ENCODE measurements at regions not wholly inside any gene's neighbourhood (a gene's known extent, or its start where the extent isn't known, plus 50 kb on each side); places are given as distances from the start of the nearest gene placed in this dataset.

DNA sequence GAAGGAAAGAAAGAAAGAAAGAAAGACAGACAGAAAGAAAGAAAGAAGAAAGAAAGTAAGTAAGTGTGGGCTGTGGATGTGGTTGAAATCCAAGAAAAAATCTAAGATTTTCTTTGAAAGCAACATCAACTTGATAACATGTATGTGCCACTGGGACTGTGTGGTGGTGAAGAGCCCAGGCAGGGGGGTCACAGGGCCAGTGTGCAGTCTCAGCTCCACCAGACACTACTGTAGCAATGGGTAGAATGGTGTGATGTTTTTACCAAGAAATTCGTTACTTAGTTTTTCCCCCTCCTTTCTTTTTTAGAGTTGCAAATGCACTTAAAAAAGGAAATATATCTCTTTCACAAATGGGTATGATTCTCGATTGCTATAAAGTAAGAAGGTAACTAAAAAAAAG, 71.9 kb upstream of the CNEP1R1 start:
- no peaks in the 10 kb centered on the region for H3F3A ChIP-seq (ENCODE audit: control insufficient read depth, insufficient read depth)
- no peak overlapping the region for H3K27ac ChIP-seq (ENCODE audit: low read depth, low read length)
- H4K20me1 ChIP-seq (ENCODE audit: control insufficient read depth, insufficient read depth, low read depth, low read length) = no peaks in the 10 kb centered on the region
- H3K4me2 ChIP-seq (ENCODE audit: low read length) = no peak overlapping the region
- no peaks in the 10 kb centered on the region for H3K4me1 ChIP-seq (ENCODE audit: control insufficient read depth, low read length)
- no peaks in the 10 kb centered on the region for H3K9me2 ChIP-seq (replicated peaks; ENCODE audit: control insufficient read depth, low read length)
- H3K79me2 ChIP-seq (ENCODE audit: control insufficient read depth, low read length) = no peaks in the 10 kb centered on the region
- H3K36me3 ChIP-seq (ENCODE audit: control insufficient read depth, low read length) = no peaks in the 10 kb centered on the region
- H3K4me3 ChIP-seq (ENCODE audit: low read length) = no peak overlapping the region
- TF ChIP-seq, protein P1, sequence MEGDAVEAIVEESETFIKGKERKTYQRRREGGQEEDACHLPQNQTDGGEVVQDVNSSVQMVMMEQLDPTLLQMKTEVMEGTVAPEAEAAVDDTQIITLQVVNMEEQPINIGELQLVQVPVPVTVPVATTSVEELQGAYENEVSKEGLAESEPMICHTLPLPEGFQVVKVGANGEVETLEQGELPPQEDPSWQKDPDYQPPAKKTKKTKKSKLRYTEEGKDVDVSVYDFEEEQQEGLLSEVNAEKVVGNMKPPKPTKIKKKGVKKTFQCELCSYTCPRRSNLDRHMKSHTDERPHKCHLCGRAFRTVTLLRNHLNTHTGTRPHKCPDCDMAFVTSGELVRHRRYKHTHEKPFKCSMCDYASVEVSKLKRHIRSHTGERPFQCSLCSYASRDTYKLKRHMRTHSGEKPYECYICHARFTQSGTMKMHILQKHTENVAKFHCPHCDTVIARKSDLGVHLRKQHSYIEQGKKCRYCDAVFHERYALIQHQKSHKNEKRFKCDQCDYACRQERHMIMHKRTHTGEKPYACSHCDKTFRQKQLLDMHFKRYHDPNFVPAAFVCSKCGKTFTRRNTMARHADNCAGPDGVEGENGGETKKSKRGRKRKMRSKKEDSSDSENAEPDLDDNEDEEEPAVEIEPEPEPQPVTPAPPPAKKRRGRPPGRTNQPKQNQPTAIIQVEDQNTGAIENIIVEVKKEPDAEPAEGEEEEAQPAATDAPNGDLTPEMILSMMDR (IDR thresholded peaks at IDR 0.05; ENCODE audit: low read depth, low read length, poor library complexity, severe bottlenecking) = no peak
- TF ChIP-seq EZH2phosphoT487 (IDR thresholded peaks at IDR 0.05; ENCODE audit: borderline replicate concordance, low read length) = no peak
- no peaks in the 10 kb centered on the region for H3K27me3 ChIP-seq (ENCODE audit: control insufficient read depth, low read length)
- H3K9me3 ChIP-seq (ENCODE audit: control insufficient read depth, insufficient read depth, low read length) = no peaks in the 10 kb centered on the region

DNA sequence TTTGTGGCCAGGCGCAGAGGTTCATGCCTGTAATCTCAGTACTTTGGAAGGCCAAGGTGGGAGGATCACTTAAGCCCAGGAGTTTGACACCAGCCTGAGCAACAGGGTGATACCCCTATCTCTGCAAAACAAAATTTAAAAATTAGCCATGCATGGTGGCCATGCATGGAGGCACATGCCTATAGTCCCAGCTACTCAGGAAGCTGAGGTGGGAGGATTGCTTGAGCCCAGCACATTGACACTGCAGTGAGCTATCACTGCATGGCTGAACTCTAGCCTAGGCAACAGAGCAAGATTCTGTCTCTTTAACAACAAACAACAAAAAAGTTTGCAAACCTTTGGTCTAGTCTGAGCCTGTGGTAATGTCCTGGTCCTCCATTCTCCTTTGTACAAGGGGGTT, 69.2 kb upstream of the CNEP1R1 start:
- Histone ChIP-seq H3K27ac (ENCODE audit: low read depth, low read length) (no peak overlapping the region), H4K20me1 (ENCODE audit: control insufficient read depth, insufficient read depth, low read depth, low read length) (no peaks in the 10 kb centered on the region), H3K4me2 (ENCODE audit: low read length) (no peak overlapping the region), H3K9me2 (replicated peaks; ENCODE audit: control insufficient read depth, low read length) (no peaks in the 10 kb centered on the region), H3F3A (ENCODE audit: control insufficient read depth, insufficient read depth) (no peaks in the 10 kb centered on the region), H3K4me3 (ENCODE audit: low read length) (no peak overlapping the region), H3K27me3 (ENCODE audit: control insufficient read depth, low read length) (no peaks in the 10 kb centered on the region; the same call in 1 of the 2 replicates), H3K4me1 (ENCODE audit: control insufficient read depth, low read length) (no peaks in the 10 kb centered on the region), H3K36me3 (ENCODE audit: control insufficient read depth, low read length) (no peaks in the 10 kb centered on the region), H3K79me2 (ENCODE audit: control insufficient read depth, low read length) (no peaks in the 10 kb centered on the region), H3K9me3 (ENCODE audit: control insufficient read depth, insufficient read depth, low read length) (no peaks in the 10 kb centered on the region)
- TF ChIP-seq EZH2phosphoT487 (IDR thresholded peaks at IDR 0.05; ENCODE audit: borderline replicate concordance, low read length) = no peak
- TF ChIP-seq, protein P1 (IDR thresholded peaks at IDR 0.05; ENCODE audit: low read depth, low read length, poor library complexity, severe bottlenecking) = no peak

DNA sequence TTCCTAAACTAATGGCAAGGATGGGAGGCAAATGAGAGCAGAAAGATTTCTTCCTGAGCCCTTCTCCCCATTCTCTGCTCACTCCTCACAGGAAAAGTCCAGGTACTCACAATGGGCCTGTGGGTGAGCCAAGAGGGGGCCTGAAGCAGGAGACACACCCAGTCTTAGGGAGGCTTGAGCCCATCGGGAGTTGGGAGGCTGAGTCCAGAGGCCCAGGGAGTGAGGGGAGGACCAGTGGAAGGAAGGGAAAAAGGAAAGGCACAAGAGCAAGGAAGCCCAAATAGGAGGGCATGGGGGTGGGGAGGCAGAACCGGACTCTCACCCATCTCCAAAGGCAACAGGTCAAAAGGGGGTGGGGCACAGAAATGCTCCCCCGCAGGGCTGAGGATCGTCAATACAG, 68.1 kb upstream of the CNEP1R1 start:
- Histone ChIP-seq H3F3A (ENCODE audit: control insufficient read depth, insufficient read depth) (no peaks in the 10 kb centered on the region), H3K9me3 (ENCODE audit: control insufficient read depth, insufficient read depth, low read length) (no peaks in the 10 kb centered on the region), H4K20me1 (ENCODE audit: control insufficient read depth, insufficient read depth, low read depth, low read length) (no peaks in the 10 kb centered on the region), H3K79me2 (ENCODE audit: control insufficient read depth, low read length) (no peaks in the 10 kb centered on the region), H3K27me3 (ENCODE audit: control insufficient read depth, low read length) (no peaks in the 10 kb centered on the region; the same call in 1 of the 2 replicates), H3K36me3 (ENCODE audit: control insufficient read depth, low read length) (no peaks in the 10 kb centered on the region), H3K4me3 (ENCODE audit: low read length) (no peak overlapping the region), H3K27ac (ENCODE audit: low read depth, low read length) (no peak overlapping the region), H3K9me2 (replicated peaks; ENCODE audit: control insufficient read depth, low read length) (no peaks in the 10 kb centered on the region), H3K4me1 (ENCODE audit: control insufficient read depth, low read length) (no peaks in the 10 kb centered on the region), H3K4me2 (ENCODE audit: low read length) (no peak overlapping the region)
- TF ChIP-seq, protein P1 (IDR thresholded peaks at IDR 0.05; ENCODE audit: low read depth, low read length, poor library complexity, severe bottlenecking) = no peak
- no peak for TF ChIP-seq EZH2phosphoT487 (IDR thresholded peaks at IDR 0.05; ENCODE audit: borderline replicate concordance, low read length)

DNA sequence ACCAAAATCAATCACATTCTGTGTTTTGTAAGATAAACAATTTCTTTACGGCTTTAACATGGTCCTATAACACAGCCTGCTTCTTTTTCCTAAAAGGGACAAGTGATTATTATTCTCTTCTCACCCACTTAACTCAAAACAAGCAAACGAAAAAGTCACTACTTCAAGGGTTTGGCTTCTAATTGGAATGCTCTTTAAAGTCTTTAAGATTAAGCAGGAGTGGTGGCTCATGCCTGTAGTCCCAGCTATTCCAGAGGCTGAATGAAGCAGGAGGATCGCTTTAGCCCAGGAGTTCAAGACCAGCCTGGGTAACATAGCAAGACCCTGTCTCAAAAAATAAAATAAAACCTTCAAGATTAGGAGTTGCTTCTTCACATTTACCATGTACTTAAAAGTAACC, 66.6 kb upstream of the CNEP1R1 start:
- H3K4me1 ChIP-seq (ENCODE audit: control insufficient read depth, low read length) = no peaks in the 10 kb centered on the region
- no peaks in the 10 kb centered on the region; the same call in 1 of the 2 replicates for H3K27me3 ChIP-seq (ENCODE audit: control insufficient read depth, low read length)
- no peaks in the 10 kb centered on the region for H3K9me2 ChIP-seq (replicated peaks; ENCODE audit: control insufficient read depth, low read length)
- no peaks in the 10 kb centered on the region for H3K36me3 ChIP-seq (ENCODE audit: control insufficient read depth, low read length)
- H3K4me2 ChIP-seq (ENCODE audit: low read length) = no peak overlapping the region
- no peaks in the 10 kb centered on the region for H3K79me2 ChIP-seq (ENCODE audit: control insufficient read depth, low read length)
- no peak for TF ChIP-seq EZH2phosphoT487 (IDR thresholded peaks at IDR 0.05; ENCODE audit: borderline replicate concordance, low read length)
- TF ChIP-seq, protein P1 (IDR thresholded peaks at IDR 0.05; ENCODE audit: low read depth, low read length, poor library complexity, severe bottlenecking) = no peak
- no peaks in the 10 kb centered on the region for H3F3A ChIP-seq (ENCODE audit: control insufficient read depth, insufficient read depth)
- H4K20me1 ChIP-seq (ENCODE audit: control insufficient read depth, insufficient read depth, low read depth, low read length) = no peaks in the 10 kb centered on the region
- H3K9me3 ChIP-seq (ENCODE audit: control insufficient read depth, insufficient read depth, low read length) = no peaks in the 10 kb centered on the region
- H3K4me3 ChIP-seq (ENCODE audit: low read length) = no peak overlapping the region
- H3K27ac ChIP-seq (ENCODE audit: low read depth, low read length) = no peak overlapping the region
